ENCODE measurements at regions not wholly inside any gene's neighbourhood (a gene's known extent, or its start where the extent isn't known, plus 50 kb on each side); places are given as distances from the start of the nearest gene placed in this dataset.

DNA sequence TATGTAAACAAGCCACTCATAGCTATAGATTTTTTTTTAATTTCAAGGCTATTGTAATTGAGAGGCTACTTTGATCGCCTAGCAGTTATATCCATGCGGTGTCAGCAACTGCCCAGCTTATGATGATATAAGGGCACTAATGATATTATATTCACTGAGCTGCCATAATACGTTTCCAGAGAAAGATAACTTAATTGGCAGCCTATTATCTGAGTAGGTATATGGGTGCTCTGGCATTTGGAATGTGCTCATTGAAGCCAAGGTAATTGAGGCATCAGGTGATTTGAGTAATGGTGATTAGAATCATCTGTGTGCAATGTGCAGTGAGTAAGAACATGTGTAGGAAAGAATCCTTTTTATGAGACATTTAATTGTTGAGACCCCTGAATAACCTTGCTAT, 490.0 kb downstream of the CENPC start:
- TF ChIP-seq SP1 (IDR thresholded peaks at IDR 0.05) = no peak
- no peak for TF ChIP-seq SUZ12 (IDR thresholded peaks at IDR 0.05)
- no peak for TF ChIP-seq ELF4 (IDR thresholded peaks at IDR 0.05)
- TF ChIP-seq FOXM1 (IDR thresholded peaks at IDR 0.05; ENCODE audit: borderline replicate concordance) = no peak
- TF ChIP-seq HDGF (IDR thresholded peaks at IDR 0.05; ENCODE audit: borderline replicate concordance) = no peak
- no peak for TF ChIP-seq LEF1 (IDR thresholded peaks at IDR 0.05; ENCODE audit: borderline replicate concordance)
- TF ChIP-seq NFRKB (IDR thresholded peaks at IDR 0.05) = no peak
- TF ChIP-seq FOXA1 (IDR thresholded peaks at IDR 0.05) = no peak
- TF ChIP-seq BHLHE40 (IDR thresholded peaks at IDR 0.05; ENCODE audit: borderline replicate concordance) = no peak
- no peak for TF ChIP-seq ARNT (IDR thresholded peaks at IDR 0.05)
- no peak for TF ChIP-seq TARDBP (IDR thresholded peaks at IDR 0.05)
